CD14-positive monocyte (primary cell): ENCODE measurements at regions not wholly inside any gene's neighbourhood (a gene's known extent, or its start where the extent isn't known, plus 50 kb on each side); places are given as distances from the start of the nearest gene placed in this dataset.

Experiments
- DNase-seq, 3 donors: peaks; one replicate each; pipeline ENCODE4 v3.0.0-alpha.2; 2011 to 2022
- H2AFZ ChIP-seq: 2 replicates; pipeline ENCODE4 v1.6.0; 2012; ENCODE audit warnings: mild to moderate bottlenecking, low read depth, low read length, inconsistent platforms; ENCODE audit not compliant: insufficient read depth, poor library complexity, severe bottlenecking
- H3K27ac ChIP-seq, 2 donors: 1 replicate in 1 of 2; 2 replicates in 1 of 2; pipeline ENCODE4 v1.5.1; 2012 to 2013; ENCODE audit warnings: low read length in 2 of 2, control low read depth in 1 of 2, inconsistent platforms in 1 of 2, low read depth in 1 of 2, mild to moderate bottlenecking in 1 of 2
- H3K27me3 ChIP-seq, 2 donors: one replicate each; pipeline versions ENCODE4 v1.6.0 to v1.6.1; 2011 to 2013; ENCODE audit warnings: low read length in 2 of 2; ENCODE audit not compliant: control insufficient read depth in 2 of 2, insufficient read depth in 2 of 2
- H3K36me3 ChIP-seq, 2 donors: replicated peaks in 1 of 2; 1 replicate in 1 of 2; 2 replicates in 1 of 2; pipeline versions ENCODE4 v1.5.1 to v1.6.1; 2012 to 2013; ENCODE audit warnings: low read length in 2 of 2, control low read depth in 1 of 2, inconsistent platforms in 1 of 2, mild to moderate bottlenecking in 1 of 2; ENCODE audit not compliant: insufficient read depth in 2 of 2, control insufficient read depth in 1 of 2
- H3K4me1 ChIP-seq, 2 donors: 1 replicate in 1 of 2; 2 replicates in 1 of 2; pipeline versions ENCODE4 v1.5.1 to v1.6.1; 2012 to 2013; ENCODE audit warnings: low read length in 2 of 2, control low read depth in 1 of 2, inconsistent platforms in 1 of 2, mild to moderate bottlenecking in 1 of 2, moderate library complexity in 1 of 2; ENCODE audit not compliant: insufficient read depth in 2 of 2, control insufficient read depth in 1 of 2
- H3K4me2 ChIP-seq: replicated peaks from 2 replicates; pipeline ENCODE3; 2012; ENCODE audit warnings: low read length, moderate library complexity, mild to moderate bottlenecking; ENCODE audit not compliant: poor library complexity, severe bottlenecking; ENCODE audit errors: extremely low read depth
- H3K4me3 ChIP-seq, 3 experiments: fragments of 200-600 bp in 1 of 3; sonication (generic) in 1 of 3; replicated peaks in 1 of 3; 1 replicate in 2 of 3; 2 replicates in 1 of 3; pipeline ENCODE4 v1.5.1; 2011 to 2013; ENCODE audit warnings: low read length in 3 of 3, mild to moderate bottlenecking in 3 of 3, control low read depth in 2 of 3, low read depth in 2 of 3, inconsistent platforms in 1 of 3, moderate library complexity in 1 of 3
- H3K79me2 ChIP-seq: 2 replicates; pipeline ENCODE4 v1.6.0; 2012; ENCODE audit warnings: mild to moderate bottlenecking, control low read depth, inconsistent platforms, low read length, moderate library complexity; ENCODE audit not compliant: insufficient read depth
- H3K9ac ChIP-seq: 2 replicates; pipeline ENCODE4 v1.6.0; 2017; ENCODE audit warnings: low read length, mild to moderate bottlenecking; ENCODE audit not compliant: insufficient read depth, poor library complexity, severe bottlenecking
- H3K9me3 ChIP-seq, 2 donors: replicated peaks in 1 of 2; 1 replicate in 1 of 2; 2 replicates in 1 of 2; pipeline versions ENCODE4 v1.5.1 to v1.6.1; 2012 to 2013; ENCODE audit warnings: low read length in 2 of 2, control low read depth in 1 of 2; ENCODE audit not compliant: control insufficient read depth in 1 of 2, insufficient read depth in 1 of 2
- H4K20me1 ChIP-seq: 2 replicates; pipeline ENCODE4 v1.6.0; 2012; ENCODE audit warnings: mild to moderate bottlenecking, low read length, control low read depth, moderate library complexity; ENCODE audit not compliant: insufficient read depth
- H3K27ac Mint-ChIP-seq, 7 donors: one replicate each; pipeline ENCODE4 v1.8.0; 2020; ENCODE audit warnings: mild to moderate bottlenecking in 7 of 7, mixed read lengths in 7 of 7, moderate library complexity in 6 of 7, inconsistent platforms in 2 of 7
- H3K27me3 Mint-ChIP-seq, 3 donors: one replicate each; pipeline ENCODE4 v1.8.0; 2021 to 2022; ENCODE audit warnings: low read depth in 3 of 3, mild to moderate bottlenecking in 3 of 3, mixed read lengths in 3 of 3, moderate library complexity in 3 of 3, inconsistent platforms in 1 of 3
- H3K36me3 Mint-ChIP-seq, 2 donors: one replicate each; pipeline ENCODE4 v1.8.0; 2020; ENCODE audit warnings: mixed read lengths in 2 of 2, inconsistent platforms in 1 of 2, mild to moderate bottlenecking in 1 of 2
- H3K4me1 Mint-ChIP-seq: one replicate; pipeline ENCODE4 v1.8.0; 2020; ENCODE audit warnings: mild to moderate bottlenecking, mixed read lengths
- H3K4me3 Mint-ChIP-seq, 2 donors: one replicate each; pipeline ENCODE4 v1.8.0; 2020; ENCODE audit warnings: mild to moderate bottlenecking in 2 of 2, mixed read lengths in 2 of 2, moderate library complexity in 1 of 2
- H3K9me3 Mint-ChIP-seq, 7 donors: one replicate each; pipeline ENCODE4 v1.8.0; 2020 to 2022; ENCODE audit warnings: mixed read lengths in 7 of 7, mild to moderate bottlenecking in 6 of 7, moderate library complexity in 6 of 7, inconsistent platforms in 2 of 7
- WGBS: methylation state at CpG from one replicate; pipeline ENCODE4 v1.1.5; 2013; ENCODE audit warnings: missing lambda C conversion rate; ENCODE audit not compliant: insufficient coverage; 5-methylcytosine and 5-hydroxymethylcytosine counted together
- intact Hi-C, 2 donors: fragments of 100-400 bp; cut with micrococcal nuclease; formaldehyde crosslinking; loops; one replicate each; pipeline versions ENCODE4 v1.15.0 to v1.15.1; 2023
- TF ChIP-seq, protein P1 (sequence below): fragments of 200-600 bp; IDR thresholded peaks from one replicate; pipeline ENCODE4 v1.8.0; 2022; ENCODE audit warnings: antibody characterized with exemption, mild to moderate bottlenecking

DNA sequence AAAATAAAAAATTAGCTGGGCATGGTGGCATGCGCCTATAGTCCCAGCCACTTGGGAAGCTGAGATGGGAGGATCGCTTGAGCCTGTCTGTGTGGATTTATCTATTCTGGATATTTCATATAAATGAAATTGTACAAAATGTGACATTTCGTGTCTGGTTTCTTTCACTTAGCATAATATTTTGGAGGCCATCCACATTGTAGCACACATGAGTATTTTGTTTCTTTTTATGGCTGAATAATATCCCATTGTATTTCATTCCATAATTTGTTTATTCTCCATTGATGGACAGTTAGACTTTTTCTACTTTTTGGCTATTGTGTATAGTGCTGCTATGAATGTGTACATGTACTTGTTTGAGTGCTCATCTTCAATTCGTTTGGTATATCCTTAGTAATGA is 52.9 kb upstream of the DYNC1LI1 start:
- intact Hi-C loops = no loop called here
- H3K4me3 Mint-ChIP-seq = no peak overlapping the region
- no CpG with 5 or more reads among the region's 4 CpGs for WGBS
- no peak for DNase-seq
- no peak overlapping the region for H3K4me2 ChIP-seq
- H3K9ac ChIP-seq = no peak overlapping the region
- TF ChIP-seq, protein P1, sequence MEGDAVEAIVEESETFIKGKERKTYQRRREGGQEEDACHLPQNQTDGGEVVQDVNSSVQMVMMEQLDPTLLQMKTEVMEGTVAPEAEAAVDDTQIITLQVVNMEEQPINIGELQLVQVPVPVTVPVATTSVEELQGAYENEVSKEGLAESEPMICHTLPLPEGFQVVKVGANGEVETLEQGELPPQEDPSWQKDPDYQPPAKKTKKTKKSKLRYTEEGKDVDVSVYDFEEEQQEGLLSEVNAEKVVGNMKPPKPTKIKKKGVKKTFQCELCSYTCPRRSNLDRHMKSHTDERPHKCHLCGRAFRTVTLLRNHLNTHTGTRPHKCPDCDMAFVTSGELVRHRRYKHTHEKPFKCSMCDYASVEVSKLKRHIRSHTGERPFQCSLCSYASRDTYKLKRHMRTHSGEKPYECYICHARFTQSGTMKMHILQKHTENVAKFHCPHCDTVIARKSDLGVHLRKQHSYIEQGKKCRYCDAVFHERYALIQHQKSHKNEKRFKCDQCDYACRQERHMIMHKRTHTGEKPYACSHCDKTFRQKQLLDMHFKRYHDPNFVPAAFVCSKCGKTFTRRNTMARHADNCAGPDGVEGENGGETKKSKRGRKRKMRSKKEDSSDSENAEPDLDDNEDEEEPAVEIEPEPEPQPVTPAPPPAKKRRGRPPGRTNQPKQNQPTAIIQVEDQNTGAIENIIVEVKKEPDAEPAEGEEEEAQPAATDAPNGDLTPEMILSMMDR = no peak
- peaks cover 3 to 22% (median 14%) of the 10 kb centered on the region in 7 donors for H3K9me3 Mint-ChIP-seq
- no peaks in the 10 kb centered on the region for H4K20me1 ChIP-seq
- no peaks in the 10 kb centered on the region for H3K79me2 ChIP-seq
- no peaks in the 10 kb centered on the region for H3K4me1 Mint-ChIP-seq
- no peaks in the 10 kb centered on the region for H3K36me3 ChIP-seq
- H3K4me3 ChIP-seq = no peak overlapping the region
- no peak overlapping the region for H3K27ac ChIP-seq
- no peak overlapping the region for H3K27ac Mint-ChIP-seq
- H3K27me3 Mint-ChIP-seq = peaks cover 3 to 8% (median 8%) of the 10 kb centered on the region in 3 donors
- H2AFZ ChIP-seq = no peak overlapping the region
- H3K9me3 ChIP-seq = peaks cover 0 to 5% of the 10 kb centered on the region in 2 donors
- H3K27me3 ChIP-seq = no peaks in the 10 kb centered on the region
- no peaks in the 10 kb centered on the region for H3K4me1 ChIP-seq
- H3K36me3 Mint-ChIP-seq = no peaks in the 10 kb centered on the region

GRCh38 chr3:32621466-32621865 is 50.8 kb upstream of the DYNC1LI1 start:
- no peak for DNase-seq
- no peaks in the 10 kb centered on the region for H3K4me1 ChIP-seq
- H3K4me2 ChIP-seq = no peak overlapping the region
- Mint-ChIP-seq H3K36me3 (no peaks in the 10 kb centered on the region), H3K9me3 (peaks cover 0 to 18% (median 7%) of the 10 kb centered on the region in 7 donors), H3K27ac (no peak overlapping the region), H3K4me3 (no peak overlapping the region), H3K27me3 (peaks cover 0 to 9% (median 8%) of the 10 kb centered on the region in 3 donors), H3K4me1 (no peaks in the 10 kb centered on the region)
- H3K9ac ChIP-seq = no peak overlapping the region
- TF ChIP-seq, protein P1 = no peak
- H4K20me1 ChIP-seq = no peaks in the 10 kb centered on the region
- no peak overlapping the region for H3K27ac ChIP-seq
- intact Hi-C loops = no loop called here
- H3K9me3 ChIP-seq = peaks cover 0 to under 1% of the 10 kb centered on the region in 2 donors
- 93% methylated on average over 6 of the region's 10 CpGs for WGBS
- H3K4me3 ChIP-seq = no peak overlapping the region
- H3K27me3 ChIP-seq = no peaks in the 10 kb centered on the region
- H3K79me2 ChIP-seq = no peaks in the 10 kb centered on the region
- H3K36me3 ChIP-seq = no peaks in the 10 kb centered on the region
- no peak overlapping the region for H2AFZ ChIP-seq
